ENCODE measurements at regions not wholly inside any gene's neighbourhood (a gene's known extent, or its start where the extent isn't known, plus 50 kb on each side); places are given as distances from the start of the nearest gene placed in this dataset.

GRCh38 chr22:22395245-22395644 is 113.3 kb downstream of the ZNF280B start:
- DNase-seq (ENCODE audit: low read depth) = no peak

GRCh38 chr22:22396741-22397291 is 111.7 kb downstream of the ZNF280B start:
- no peak for DNase-seq (ENCODE audit: low read depth)

GRCh38 chr22:22397292-22397870 is 111.2 kb downstream of the ZNF280B start:
- peak; percentile 72 for DNase-seq (ENCODE audit: low read depth)

- no peak for DNase-seq (ENCODE audit: low read depth)
These were observed 110.5 kb downstream of the ZNF280B start for GRCh38 chr22:22397875-22398524.

GRCh38 chr22:22398530-22399327 is 109.8 kb downstream of the ZNF280B start:
- DNase-seq (ENCODE audit: low read depth) = no peak

GRCh38 chr22:22400099-22400498 is 108.4 kb downstream of the ZNF280B start:
- DNase-seq (ENCODE audit: low read depth) = no peak

GRCh38 chr22:22400964-22401363 is 107.6 kb downstream of the ZNF280B start:
- DNase-seq (ENCODE audit: low read depth) = no peak

- no peak for DNase-seq (ENCODE audit: low read depth)
These were observed 107.2 kb downstream of the ZNF280B start for GRCh38 chr22:22401381-22401780.

GRCh38 chr22:22403306-22403705 is 105.2 kb downstream of the ZNF280B start:
- no peak for DNase-seq (ENCODE audit: low read depth)

- no peak for DNase-seq (ENCODE audit: low read depth)
These were observed 104.8 kb downstream of the ZNF280B start for GRCh38 chr22:22403771-22404170.

GRCh38 chr22:22404598-22405284 is 103.8 kb downstream of the ZNF280B start:
- DNase-seq (ENCODE audit: low read depth) = no peak

GRCh38 chr22:22406445-22407027 is 102.0 kb downstream of the ZNF280B start:
- DNase-seq (ENCODE audit: low read depth) = no peak

- DNase-seq (ENCODE audit: low read depth) = no peak
These were observed 101.5 kb downstream of the ZNF280B start for GRCh38 chr22:22407061-22407460.

GRCh38 chr22:22408269-22408668 is 100.3 kb downstream of the ZNF280B start:
- DNase-seq (ENCODE audit: low read depth) = no peak

- DNase-seq (ENCODE audit: low read depth) = peak; percentile 22
These were observed 99.5 kb downstream of the ZNF280B start for GRCh38 chr22:22408731-22409696.

GRCh38 chr22:22410121-22410520 is 98.4 kb downstream of the ZNF280B start:
- DNase-seq (ENCODE audit: low read depth) = peak; percentile 64

GRCh38 chr22:22410677-22411076 is 97.9 kb downstream of the ZNF280B start:
- DNase-seq (ENCODE audit: low read depth) = no peak

- DNase-seq (ENCODE audit: low read depth) = no peak
These were observed 94.3 kb downstream of the ZNF280B start for GRCh38 chr22:22414266-22414665.

- no peak for DNase-seq (ENCODE audit: low read depth)
These were observed 90.9 kb downstream of the ZNF280B start for GRCh38 chr22:22417495-22418162.

GRCh38 chr22:22418163-22418549 is 90.4 kb downstream of the ZNF280B start:
- no peak for DNase-seq (ENCODE audit: low read depth)

Data from RPMI7951 (cell line).